Karpas-422 (cell line): ENCODE measurements at regions not wholly inside any gene's neighbourhood (a gene's known extent, or its start where the extent isn't known, plus 50 kb on each side); places are given as distances from the start of the nearest gene placed in this dataset.

ENCODE experiments used
- DNase-seq: peaks from one replicate; pipeline ENCODE4 v3.0.0-alpha.2; 2015
- H2AFZ ChIP-seq: fragments of 200-600 bp; sonication (generic); 2 replicates; pipeline ENCODE4 v1.6.1; 2014; ENCODE audit warnings: antibody characterized with exemption, low read length, mixed read lengths
- H3K27ac ChIP-seq: fragments of 200-600 bp; sonication (generic); 2 replicates; pipeline ENCODE4 v1.5.1; 2014; ENCODE audit warnings: mild to moderate bottlenecking, low read length, moderate library complexity
- H3K27me3 ChIP-seq: fragments of 200-600 bp; sonication (generic); 2 replicates; pipeline ENCODE4 v1.6.1; 2014; ENCODE audit warnings: low read length, mixed read lengths
- H3K36me3 ChIP-seq: fragments of 200-600 bp; sonication (generic); 2 replicates; pipeline ENCODE4 v1.6.1; 2014; ENCODE audit warnings: low read length, mixed read lengths; ENCODE audit not compliant: insufficient read depth
- H3K4me1 ChIP-seq: fragments of 200-600 bp; sonication (generic); 2 replicates; pipeline ENCODE4 v1.6.1; 2014; ENCODE audit warnings: mild to moderate bottlenecking, low read length, mixed read lengths
- H3K4me2 ChIP-seq: fragments of 200-600 bp; sonication (generic); 2 replicates; pipeline ENCODE4 v1.6.1; 2014; ENCODE audit warnings: low read length, low read depth, mild to moderate bottlenecking; ENCODE audit not compliant: poor library complexity, severe bottlenecking
- H3K4me3 ChIP-seq: fragments of 200-600 bp; sonication (generic); 2 replicates; pipeline ENCODE4 v1.5.1; 2014; ENCODE audit warnings: mild to moderate bottlenecking, antibody characterized with exemption, low read length, mixed read lengths
- H3K79me2 ChIP-seq: fragments of 200-600 bp; sonication (generic); 2 replicates; pipeline ENCODE4 v1.6.1; 2014; ENCODE audit warnings: mild to moderate bottlenecking, low read length, mixed read lengths
- H3K9ac ChIP-seq: fragments of 200-600 bp; sonication (generic); 2 replicates; pipeline ENCODE4 v1.6.0; 2014; ENCODE audit warnings: low read length
- H3K9me2 ChIP-seq: fragments of 200-600 bp; sonication (generic), shearing (Covaris generic); replicated peaks from 2 replicates; pipeline ENCODE4 v1.6.0; 2014; ENCODE audit warnings: mild to moderate bottlenecking, low read length, moderate library complexity; ENCODE audit not compliant: insufficient read depth
- H3K9me3 ChIP-seq: fragments of 300-700, 200-600 bp; sonication (generic); 2 replicates; pipeline ENCODE4 v1.6.1; 2014; ENCODE audit warnings: low read length, mixed read lengths
- H4K20me1 ChIP-seq: fragments of 200-600 bp; sonication (generic); 2 replicates; pipeline ENCODE4 v1.6.1; 2014; ENCODE audit warnings: mild to moderate bottlenecking, antibody characterized with exemption, low read length, low read depth; ENCODE audit not compliant: insufficient read depth

- Histone ChIP-seq H3K9me3 (no peaks in the 10 kb centered on the region), H4K20me1 (no peaks in the 10 kb centered on the region), H3K27ac (no peak overlapping the region), H3K27me3 (no peaks in the 10 kb centered on the region), H3K9me2 (no peaks in the 10 kb centered on the region), H3K9ac (no peak overlapping the region), H3K79me2 (no peaks in the 10 kb centered on the region), H2AFZ (no peak overlapping the region), H3K36me3 (no peaks in the 10 kb centered on the region), H3K4me1 (no peaks in the 10 kb centered on the region), H3K4me2 (no peak overlapping the region), H3K4me3 (no peak overlapping the region)
- no peak for DNase-seq
These were observed 166.4 kb upstream of the AVPR1A start for GRCh38 chr12:63317286-63317846.

GRCh38 chr12:63313139-63313538 lies 162.1 kb upstream of the AVPR1A start:
- Histone ChIP-seq H3K4me2 (no peak overlapping the region), H3K36me3 (no peaks in the 10 kb centered on the region), H2AFZ (no peak overlapping the region), H3K9me3 (no peaks in the 10 kb centered on the region), H3K79me2 (no peaks in the 10 kb centered on the region), H4K20me1 (no peaks in the 10 kb centered on the region), H3K27me3 (no peaks in the 10 kb centered on the region), H3K27ac (no peak overlapping the region), H3K9me2 (no peaks in the 10 kb centered on the region), H3K4me1 (no peaks in the 10 kb centered on the region), H3K4me3 (no peak overlapping the region), H3K9ac (no peak overlapping the region)
- DNase-seq, result no peak

- no peak overlapping the region for H3K27ac ChIP-seq
- no peaks in the 10 kb centered on the region for H3K4me1 ChIP-seq
- no peaks in the 10 kb centered on the region for H3K27me3 ChIP-seq
- H3K4me2 ChIP-seq, result no peak overlapping the region
- no peaks in the 10 kb centered on the region for H3K9me3 ChIP-seq
- no peak overlapping the region for H2AFZ ChIP-seq
- no peak overlapping the region for H3K4me3 ChIP-seq
- no peaks in the 10 kb centered on the region for H3K36me3 ChIP-seq
- H3K9me2 ChIP-seq, result no peaks in the 10 kb centered on the region
- no peaks in the 10 kb centered on the region for H3K79me2 ChIP-seq
- H4K20me1 ChIP-seq, result no peaks in the 10 kb centered on the region
- DNase-seq, result no peak
- no peak overlapping the region for H3K9ac ChIP-seq
These were observed 157.7 kb upstream of the AVPR1A start for GRCh38 chr12:63308671-63309070.

GRCh38 chr12:63307849-63308248 lies 156.8 kb upstream of the AVPR1A start:
- no peaks in the 10 kb centered on the region for H3K36me3 ChIP-seq

GRCh38 chr12:63305901-63306875 lies 155.2 kb upstream of the AVPR1A start:
- Histone ChIP-seq H3K4me3 (no peak overlapping the region), H3K36me3 (no peaks in the 10 kb centered on the region), H3K4me2 (no peak overlapping the region), H2AFZ (no peak overlapping the region), H3K4me1 (no peaks in the 10 kb centered on the region), H3K27me3 (no peaks in the 10 kb centered on the region), H3K9me2 (no peaks in the 10 kb centered on the region), H3K79me2 (no peaks in the 10 kb centered on the region), H4K20me1 (no peaks in the 10 kb centered on the region), H3K9ac (no peak overlapping the region), H3K27ac (no peak overlapping the region), H3K9me3 (no peaks in the 10 kb centered on the region)
- no peak for DNase-seq

More at GRCh38 chr12:63307849-63308248, 156.8 kb upstream of the AVPR1A start:
- no peaks in the 10 kb centered on the region for H3K79me2 ChIP-seq
- H3K9ac ChIP-seq, result no peak overlapping the region
- no peak overlapping the region for H2AFZ ChIP-seq
- H3K9me2 ChIP-seq, result no peaks in the 10 kb centered on the region
- H3K27me3 ChIP-seq, result no peaks in the 10 kb centered on the region
- no peaks in the 10 kb centered on the region for H3K4me1 ChIP-seq
- H3K9me3 ChIP-seq, result no peaks in the 10 kb centered on the region
- no peak for DNase-seq
- no peak overlapping the region for H3K27ac ChIP-seq
- H4K20me1 ChIP-seq, result no peaks in the 10 kb centered on the region
- no peak overlapping the region for H3K4me2 ChIP-seq
- no peak overlapping the region for H3K4me3 ChIP-seq

- H3K79me2 ChIP-seq, result no peaks in the 10 kb centered on the region
- H3K9ac ChIP-seq, result no peak overlapping the region
- no peaks in the 10 kb centered on the region for H3K9me2 ChIP-seq
- H3K4me2 ChIP-seq, result no peak overlapping the region
- no peaks in the 10 kb centered on the region for H4K20me1 ChIP-seq
- no peak for DNase-seq
- H3K27me3 ChIP-seq, result no peaks in the 10 kb centered on the region
- H3K4me3 ChIP-seq, result no peak overlapping the region
- no peaks in the 10 kb centered on the region for H3K36me3 ChIP-seq
- no peaks in the 10 kb centered on the region for H3K4me1 ChIP-seq
- no peak overlapping the region for H2AFZ ChIP-seq
- H3K27ac ChIP-seq, result no peak overlapping the region
- no peaks in the 10 kb centered on the region for H3K9me3 ChIP-seq
These were observed 153.9 kb upstream of the AVPR1A start for GRCh38 chr12:63304887-63305316.

- no peaks in the 10 kb centered on the region for H3K9me3 ChIP-seq
- H3K27ac ChIP-seq, result no peak overlapping the region
- H4K20me1 ChIP-seq, result no peaks in the 10 kb centered on the region
- H3K36me3 ChIP-seq, result no peaks in the 10 kb centered on the region
- DNase-seq, result no peak
- H3K27me3 ChIP-seq, result no peaks in the 10 kb centered on the region
- H3K9me2 ChIP-seq, result no peaks in the 10 kb centered on the region
- H3K4me1 ChIP-seq, result no peaks in the 10 kb centered on the region
- no peak overlapping the region for H2AFZ ChIP-seq
- H3K4me2 ChIP-seq, result no peak overlapping the region
- no peak overlapping the region for H3K4me3 ChIP-seq
- H3K9ac ChIP-seq, result no peak overlapping the region
- no peaks in the 10 kb centered on the region for H3K79me2 ChIP-seq
These were observed 152.0 kb upstream of the AVPR1A start for GRCh38 chr12:63302941-63303536.

GRCh38 chr12:63302269-63302940 lies 151.4 kb upstream of the AVPR1A start:
- no peak overlapping the region for H3K4me3 ChIP-seq
- no peak overlapping the region for H3K4me2 ChIP-seq
- H3K9me2 ChIP-seq, result no peaks in the 10 kb centered on the region
- H3K9me3 ChIP-seq, result no peaks in the 10 kb centered on the region
- H3K79me2 ChIP-seq, result no peaks in the 10 kb centered on the region
- H2AFZ ChIP-seq, result no peak overlapping the region
- H3K27me3 ChIP-seq, result no peaks in the 10 kb centered on the region
- no peak for DNase-seq
- no peaks in the 10 kb centered on the region for H3K36me3 ChIP-seq
- H3K27ac ChIP-seq, result no peak overlapping the region
- no peaks in the 10 kb centered on the region for H4K20me1 ChIP-seq
- H3K4me1 ChIP-seq, result no peaks in the 10 kb centered on the region
- no peak overlapping the region for H3K9ac ChIP-seq
